ENCODE measurements at regions not wholly inside any gene's neighbourhood (a gene's known extent, or its start where the extent isn't known, plus 50 kb on each side); places are given as distances from the start of the nearest gene placed in this dataset.

DNA sequence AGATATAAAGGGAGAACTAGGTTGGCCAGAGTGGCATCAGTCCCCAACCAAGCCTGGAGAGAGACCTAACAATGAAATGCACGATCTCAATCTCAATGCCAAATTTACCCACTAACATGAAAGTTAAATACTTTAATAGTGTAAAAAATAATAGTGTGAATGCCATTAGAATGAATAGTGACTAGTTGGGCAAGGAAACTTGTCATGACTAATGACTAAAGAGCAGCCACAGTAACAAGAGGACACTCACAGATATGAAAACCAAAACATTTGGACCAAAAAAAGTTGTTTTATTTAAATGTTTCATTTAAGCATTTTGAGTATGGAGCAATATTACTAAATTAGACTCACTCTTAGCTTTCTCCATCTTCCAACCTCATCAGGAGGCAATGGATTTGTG lies 1853.8 kb downstream of the EFNA5 start:
- TF ChIP-seq EZH2 (IDR thresholded peaks at IDR 0.05; ENCODE audit: borderline replicate concordance, low read length): no peak
- TF ChIP-seq, protein P1, sequence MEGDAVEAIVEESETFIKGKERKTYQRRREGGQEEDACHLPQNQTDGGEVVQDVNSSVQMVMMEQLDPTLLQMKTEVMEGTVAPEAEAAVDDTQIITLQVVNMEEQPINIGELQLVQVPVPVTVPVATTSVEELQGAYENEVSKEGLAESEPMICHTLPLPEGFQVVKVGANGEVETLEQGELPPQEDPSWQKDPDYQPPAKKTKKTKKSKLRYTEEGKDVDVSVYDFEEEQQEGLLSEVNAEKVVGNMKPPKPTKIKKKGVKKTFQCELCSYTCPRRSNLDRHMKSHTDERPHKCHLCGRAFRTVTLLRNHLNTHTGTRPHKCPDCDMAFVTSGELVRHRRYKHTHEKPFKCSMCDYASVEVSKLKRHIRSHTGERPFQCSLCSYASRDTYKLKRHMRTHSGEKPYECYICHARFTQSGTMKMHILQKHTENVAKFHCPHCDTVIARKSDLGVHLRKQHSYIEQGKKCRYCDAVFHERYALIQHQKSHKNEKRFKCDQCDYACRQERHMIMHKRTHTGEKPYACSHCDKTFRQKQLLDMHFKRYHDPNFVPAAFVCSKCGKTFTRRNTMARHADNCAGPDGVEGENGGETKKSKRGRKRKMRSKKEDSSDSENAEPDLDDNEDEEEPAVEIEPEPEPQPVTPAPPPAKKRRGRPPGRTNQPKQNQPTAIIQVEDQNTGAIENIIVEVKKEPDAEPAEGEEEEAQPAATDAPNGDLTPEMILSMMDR (conservative IDR thresholded peaks at IDR 0.05 in 1 of 2, IDR thresholded peaks at IDR 0.05 in 1 of 2; ENCODE audit: extremely low read depth in 1 of 2, insufficient read depth in 1 of 2, low read depth in 1 of 2, low read length in 2 of 2): no peak

All from mammary epithelial cell (primary cell).